ENCODE measurements at regions not wholly inside any gene's neighbourhood (a gene's known extent, or its start where the extent isn't known, plus 50 kb on each side); places are given as distances from the start of the nearest gene placed in this dataset.

GRCh38 chr4:156103311-156103710, 149.6 kb upstream of the CTSO start:
- TF ChIP-seq POLR2A (IDR thresholded peaks at IDR 0.05) = no peak
- TF ChIP-seq, protein P1, sequence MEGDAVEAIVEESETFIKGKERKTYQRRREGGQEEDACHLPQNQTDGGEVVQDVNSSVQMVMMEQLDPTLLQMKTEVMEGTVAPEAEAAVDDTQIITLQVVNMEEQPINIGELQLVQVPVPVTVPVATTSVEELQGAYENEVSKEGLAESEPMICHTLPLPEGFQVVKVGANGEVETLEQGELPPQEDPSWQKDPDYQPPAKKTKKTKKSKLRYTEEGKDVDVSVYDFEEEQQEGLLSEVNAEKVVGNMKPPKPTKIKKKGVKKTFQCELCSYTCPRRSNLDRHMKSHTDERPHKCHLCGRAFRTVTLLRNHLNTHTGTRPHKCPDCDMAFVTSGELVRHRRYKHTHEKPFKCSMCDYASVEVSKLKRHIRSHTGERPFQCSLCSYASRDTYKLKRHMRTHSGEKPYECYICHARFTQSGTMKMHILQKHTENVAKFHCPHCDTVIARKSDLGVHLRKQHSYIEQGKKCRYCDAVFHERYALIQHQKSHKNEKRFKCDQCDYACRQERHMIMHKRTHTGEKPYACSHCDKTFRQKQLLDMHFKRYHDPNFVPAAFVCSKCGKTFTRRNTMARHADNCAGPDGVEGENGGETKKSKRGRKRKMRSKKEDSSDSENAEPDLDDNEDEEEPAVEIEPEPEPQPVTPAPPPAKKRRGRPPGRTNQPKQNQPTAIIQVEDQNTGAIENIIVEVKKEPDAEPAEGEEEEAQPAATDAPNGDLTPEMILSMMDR (IDR thresholded peaks at IDR 0.05) = no peak

Measured in body of pancreas (tissue), 4 donors.